Suprapubic skin (tissue), 3 donors: ENCODE measurements at regions not wholly inside any gene's neighbourhood (a gene's known extent, or its start where the extent isn't known, plus 50 kb on each side); places are given as distances from the start of the nearest gene placed in this dataset.
"Not testable (repeated sequence)": the region's sequence is repeated elsewhere in the genome, so short reads cannot be mapped to it uniquely, and the experiment has no call there.

Experiments used
- POLR2A ChIP-seq, 2 donors: fragments of 450-650 bp; IDR thresholded peaks; one replicate each; pipeline ENCODE4 v1.6.1; 2017; ENCODE audit warnings: antibody characterized with exemption in 2 of 2, mild to moderate bottlenecking in 2 of 2, moderate library complexity in 2 of 2
- TF ChIP-seq, protein P1 (sequence below), 2 donors: fragments of 200-600 bp in 1 of 2; fragments of 450-650 bp in 1 of 2; sonication (generic) in 1 of 2; IDR thresholded peaks; one replicate each; pipeline ENCODE4 v1.5.1; 2016 to 2019; ENCODE audit warnings: antibody characterized with exemption in 2 of 2, mild to moderate bottlenecking in 1 of 2, moderate library complexity in 1 of 2

DNA sequence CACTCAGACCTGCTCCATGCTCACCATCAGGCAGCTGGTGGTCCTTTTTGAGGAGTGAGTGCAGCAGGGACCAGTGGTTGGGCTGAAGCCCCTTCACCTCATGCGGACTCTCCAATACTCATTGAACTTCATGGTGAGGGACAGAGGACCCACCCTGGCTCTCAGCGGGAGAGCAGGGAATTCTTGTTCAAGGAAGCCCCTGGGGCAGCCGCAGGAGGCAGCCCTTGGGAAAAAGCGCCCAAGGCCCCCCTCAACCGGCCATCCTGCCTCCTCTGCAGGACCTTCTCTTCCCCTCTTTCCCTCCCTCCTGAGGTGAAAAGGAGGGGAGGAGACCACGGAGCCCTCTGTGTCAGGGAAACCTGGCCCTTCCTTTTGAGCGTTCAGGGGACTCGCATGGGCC is 4510.9 kb upstream of the OR11H1 start:
- TF ChIP-seq POLR2A (IDR thresholded peaks at IDR 0.05) = not testable (repeated sequence)
- TF ChIP-seq, protein P1, sequence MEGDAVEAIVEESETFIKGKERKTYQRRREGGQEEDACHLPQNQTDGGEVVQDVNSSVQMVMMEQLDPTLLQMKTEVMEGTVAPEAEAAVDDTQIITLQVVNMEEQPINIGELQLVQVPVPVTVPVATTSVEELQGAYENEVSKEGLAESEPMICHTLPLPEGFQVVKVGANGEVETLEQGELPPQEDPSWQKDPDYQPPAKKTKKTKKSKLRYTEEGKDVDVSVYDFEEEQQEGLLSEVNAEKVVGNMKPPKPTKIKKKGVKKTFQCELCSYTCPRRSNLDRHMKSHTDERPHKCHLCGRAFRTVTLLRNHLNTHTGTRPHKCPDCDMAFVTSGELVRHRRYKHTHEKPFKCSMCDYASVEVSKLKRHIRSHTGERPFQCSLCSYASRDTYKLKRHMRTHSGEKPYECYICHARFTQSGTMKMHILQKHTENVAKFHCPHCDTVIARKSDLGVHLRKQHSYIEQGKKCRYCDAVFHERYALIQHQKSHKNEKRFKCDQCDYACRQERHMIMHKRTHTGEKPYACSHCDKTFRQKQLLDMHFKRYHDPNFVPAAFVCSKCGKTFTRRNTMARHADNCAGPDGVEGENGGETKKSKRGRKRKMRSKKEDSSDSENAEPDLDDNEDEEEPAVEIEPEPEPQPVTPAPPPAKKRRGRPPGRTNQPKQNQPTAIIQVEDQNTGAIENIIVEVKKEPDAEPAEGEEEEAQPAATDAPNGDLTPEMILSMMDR (IDR thresholded peaks at IDR 0.05) = not testable (repeated sequence)
